ENCODE measurements at regions not wholly inside any gene's neighbourhood (a gene's known extent, or its start where the extent isn't known, plus 50 kb on each side); places are given as distances from the start of the nearest gene placed in this dataset.
"Not testable (repeated sequence)": the region's sequence is repeated elsewhere in the genome, so short reads cannot be mapped to it uniquely, and the experiment has no call there.

GRCh38 chr4:130767384-130767783, 1671.4 kb downstream of the C4orf33 start:
- DNase-seq (ENCODE audit: low spot score), result not testable (repeated sequence)

GRCh38 chr4:130772966-130773365, 1677.0 kb downstream of the C4orf33 start:
- not testable (repeated sequence) for DNase-seq (ENCODE audit: low spot score)

- DNase-seq (ENCODE audit: low spot score), result peak; percentile 22
These were observed 1712.5 kb downstream of the C4orf33 start for GRCh38 chr4:130808492-130808891.

- no peak for DNase-seq (ENCODE audit: low spot score)
These were observed 1716.3 kb downstream of the C4orf33 start for GRCh38 chr4:130812117-130812765.

- no peak for DNase-seq (ENCODE audit: low spot score)
These were observed 1718.9 kb downstream of the C4orf33 start for GRCh38 chr4:130814896-130815295.

GRCh38 chr4:130820448-130820847, 1724.5 kb downstream of the C4orf33 start:
- no peak for DNase-seq (ENCODE audit: low spot score)

GRCh38 chr4:130825284-130825683, 1729.3 kb downstream of the C4orf33 start:
- no peak for DNase-seq (ENCODE audit: low spot score)

GRCh38 chr4:130850019-130850524, 1754.1 kb downstream of the C4orf33 start:
- no peak for DNase-seq (ENCODE audit: low spot score)

GRCh38 chr4:130851107-130851506, 1755.2 kb downstream of the C4orf33 start:
- DNase-seq (ENCODE audit: low spot score), result no peak

GRCh38 chr4:130851932-130852331, 1756.0 kb downstream of the C4orf33 start:
- no peak for DNase-seq (ENCODE audit: low spot score)

GRCh38 chr4:130855533-130855932, 1759.6 kb downstream of the C4orf33 start:
- DNase-seq (ENCODE audit: low spot score), result no peak

- DNase-seq (ENCODE audit: low spot score), result no peak
These were observed 1764.0 kb downstream of the C4orf33 start for GRCh38 chr4:130859991-130860390.

GRCh38 chr4:130896920-130897319, 1801.0 kb downstream of the C4orf33 start:
- no peak for DNase-seq (ENCODE audit: low spot score)

GRCh38 chr4:130901321-130901720, 1805.4 kb downstream of the C4orf33 start:
- no peak for DNase-seq (ENCODE audit: low spot score)

GRCh38 chr4:130922955-130923354, 1827.0 kb downstream of the C4orf33 start:
- no peak for DNase-seq (ENCODE audit: low spot score)

- DNase-seq (ENCODE audit: low spot score), result no peak
These were observed 1859.6 kb downstream of the C4orf33 start for GRCh38 chr4:130955520-130955919.

- DNase-seq (ENCODE audit: low spot score), result no peak
These were observed 1889.4 kb downstream of the C4orf33 start for GRCh38 chr4:130985371-130985770.

GRCh38 chr4:130995988-130996387, 1900.0 kb downstream of the C4orf33 start:
- DNase-seq (ENCODE audit: low spot score), result no peak

- DNase-seq (ENCODE audit: low spot score), result no peak
These were observed 1905.4 kb downstream of the C4orf33 start for GRCh38 chr4:131001371-131001770.

- no peak for DNase-seq (ENCODE audit: low spot score)
These were observed 1906.2 kb downstream of the C4orf33 start for GRCh38 chr4:131002132-131002531.

- DNase-seq (ENCODE audit: low spot score), result no peak
These were observed 1910.4 kb downstream of the C4orf33 start for GRCh38 chr4:131006388-131006787.

- DNase-seq (ENCODE audit: low spot score), result not testable (repeated sequence)
These were observed 1916.0 kb downstream of the C4orf33 start for GRCh38 chr4:131011961-131012360.

- DNase-seq (ENCODE audit: low spot score), result no peak
These were observed 1917.3 kb downstream of the C4orf33 start for GRCh38 chr4:131013226-131013625.

- DNase-seq (ENCODE audit: low spot score), result no peak
These were observed 1930.8 kb downstream of the C4orf33 start for GRCh38 chr4:131026771-131027170.
